GM12891 (cell line): ENCODE measurements at regions not wholly inside any gene's neighbourhood (a gene's known extent, or its start where the extent isn't known, plus 50 kb on each side); places are given as distances from the start of the nearest gene placed in this dataset.

Experiments used
- POLR2A ChIP-seq: IDR thresholded peaks from 2 replicates; pipeline ENCODE4 v1.6.1; 2011; ENCODE audit warnings: low read depth, low read length, control low read depth
- POLR2AphosphoS5 ChIP-seq: IDR thresholded peaks from 2 replicates; pipeline ENCODE4 v1.6.1; 2011; ENCODE audit warnings: low read depth, low read length, control low read depth

- TF ChIP-seq POLR2A (no peak), POLR2AphosphoS5 (no peak)
Observed at GRCh38 chr16:6498858-6499257, 833.8 kb upstream of the RBFOX1 start.
